Fibroblast of lung (primary cell): ENCODE measurements at regions not wholly inside any gene's neighbourhood (a gene's known extent, or its start where the extent isn't known, plus 50 kb on each side); places are given as distances from the start of the nearest gene placed in this dataset.

Experiments used
- EZH2 ChIP-seq: IDR thresholded peaks from 2 replicates; pipeline ENCODE4 v1.5.1; 2012; ENCODE audit warnings: low read length, control low read depth, mild to moderate bottlenecking; ENCODE audit errors: missing control alignments
- TF ChIP-seq, protein P1 (sequence below), 2 donors: IDR thresholded peaks in 1 of 2; conservative IDR thresholded peaks in 1 of 2; 1 replicate in 1 of 2; 2 replicates in 1 of 2; pipeline ENCODE4 v1.5.1; 2011 to 2012; ENCODE audit warnings: low read length in 2 of 2, control low read depth in 1 of 2, inconsistent platforms in 1 of 2, low read depth in 1 of 2, mild to moderate bottlenecking in 1 of 2

DNA sequence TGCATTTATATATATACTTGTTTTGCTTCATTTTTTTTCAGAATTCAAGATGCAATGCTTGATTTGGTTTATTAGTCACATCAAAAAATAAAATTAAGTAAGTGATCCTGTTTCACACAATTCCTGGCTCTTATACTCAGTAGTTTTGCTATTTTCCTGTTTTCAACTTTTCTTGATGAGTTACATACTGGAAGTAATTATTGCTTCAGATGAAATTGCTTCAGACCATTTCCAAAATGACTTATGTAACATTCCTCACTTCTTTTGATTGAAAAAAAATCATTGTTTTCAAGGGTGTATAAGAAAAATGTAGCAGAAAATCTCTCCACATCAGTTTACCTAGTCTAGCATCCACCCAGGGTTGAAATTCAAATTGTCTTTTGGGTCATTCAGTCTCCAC, 65.0 kb downstream of the RGS2 start:
- TF ChIP-seq, protein P1, sequence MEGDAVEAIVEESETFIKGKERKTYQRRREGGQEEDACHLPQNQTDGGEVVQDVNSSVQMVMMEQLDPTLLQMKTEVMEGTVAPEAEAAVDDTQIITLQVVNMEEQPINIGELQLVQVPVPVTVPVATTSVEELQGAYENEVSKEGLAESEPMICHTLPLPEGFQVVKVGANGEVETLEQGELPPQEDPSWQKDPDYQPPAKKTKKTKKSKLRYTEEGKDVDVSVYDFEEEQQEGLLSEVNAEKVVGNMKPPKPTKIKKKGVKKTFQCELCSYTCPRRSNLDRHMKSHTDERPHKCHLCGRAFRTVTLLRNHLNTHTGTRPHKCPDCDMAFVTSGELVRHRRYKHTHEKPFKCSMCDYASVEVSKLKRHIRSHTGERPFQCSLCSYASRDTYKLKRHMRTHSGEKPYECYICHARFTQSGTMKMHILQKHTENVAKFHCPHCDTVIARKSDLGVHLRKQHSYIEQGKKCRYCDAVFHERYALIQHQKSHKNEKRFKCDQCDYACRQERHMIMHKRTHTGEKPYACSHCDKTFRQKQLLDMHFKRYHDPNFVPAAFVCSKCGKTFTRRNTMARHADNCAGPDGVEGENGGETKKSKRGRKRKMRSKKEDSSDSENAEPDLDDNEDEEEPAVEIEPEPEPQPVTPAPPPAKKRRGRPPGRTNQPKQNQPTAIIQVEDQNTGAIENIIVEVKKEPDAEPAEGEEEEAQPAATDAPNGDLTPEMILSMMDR (conservative IDR thresholded peaks at IDR 0.05 in 1 of 2, IDR thresholded peaks at IDR 0.05 in 1 of 2; ENCODE audit: low read depth in 1 of 2, low read length in 2 of 2), result no peak
- TF ChIP-seq EZH2, result no peak
